HEK293 (cell line): ENCODE measurements at regions not wholly inside any gene's neighbourhood (a gene's known extent, or its start where the extent isn't known, plus 50 kb on each side); places are given as distances from the start of the nearest gene placed in this dataset.

Source experiments
- CTCF ChIA-PET: fragments of 350-600 bp; formaldehyde crosslinking; extraction: SDS; loops from one replicate; lab custom pipeline; 2021; ENCODE audit warnings: antibody characterized with exemption; lab: Yijun Ruan, JAX
- POLR2A ChIA-PET: fragments of 300-600 bp; formaldehyde crosslinking; extraction: SDS; loops from one replicate; lab custom pipeline; 2020; ENCODE audit warnings: antibody characterized with exemption, inconsistent platforms; lab: Yijun Ruan, JAX
- H3K27ac ChIP-seq: fragments of 200-500 bp; sonication (Bioruptor generic); 2 replicates; pipeline ENCODE4 v1.5.1; 2014; ENCODE audit warnings: low read depth, low read length, control low read depth, inconsistent platforms; ENCODE audit errors: extremely low read depth
- H3K36me3 ChIP-seq, 2 experiments: fragments of 200-500 bp in 1 of 2; sonication (Bioruptor generic) in 1 of 2; 1 replicate in 1 of 2; 2 replicates in 1 of 2; pipeline ENCODE4 v1.5.1; 2014 to 2017; ENCODE audit warnings: inconsistent platforms in 2 of 2, low read length in 2 of 2; ENCODE audit not compliant: control insufficient read depth in 2 of 2, insufficient read depth in 1 of 2
- H3K4me1 ChIP-seq: fragments of 200-500 bp; sonication (Bioruptor generic); 2 replicates; pipeline ENCODE4 v1.5.1; 2014; ENCODE audit warnings: mild to moderate bottlenecking, low read length, inconsistent platforms; ENCODE audit not compliant: control insufficient read depth, insufficient read depth
- H3K4me3 ChIP-seq: 2 replicates; pipeline ENCODE4 v1.5.1; 2011; ENCODE audit warnings: low read depth, mild to moderate bottlenecking, control low read depth, low read length, moderate library complexity
- H3K9me3 ChIP-seq: fragments of 200-500 bp; sonication (Bioruptor generic); 2 replicates; pipeline ENCODE4 v1.5.1; 2014; ENCODE audit warnings: low read depth, low read length, inconsistent platforms; ENCODE audit not compliant: control insufficient read depth, insufficient read depth
- KLF7 ChIP-seq: fragments of 450-650 bp; formaldehyde crosslinking; IDR thresholded peaks from 2 replicates; pipeline ENCODE4 v1.5.1; 2016; ENCODE audit warnings: missing biosample characterization, missing genetic modification characterization, borderline replicate concordance
- MZF1 ChIP-seq: fragments of 450-650 bp; formaldehyde crosslinking; IDR thresholded peaks from 2 replicates; pipeline ENCODE4 v1.5.1; 2017; ENCODE audit warnings: missing biosample characterization, missing genetic modification characterization, borderline replicate concordance
- OSR2 ChIP-seq: fragments of 450-650 bp; formaldehyde crosslinking; IDR thresholded peaks from 2 replicates; pipeline ENCODE4 v1.5.1; 2016; ENCODE audit warnings: missing biosample characterization, missing genetic modification characterization
- SP7 ChIP-seq: fragments of 450-650 bp; formaldehyde crosslinking; IDR thresholded peaks from 2 replicates; pipeline ENCODE4 v1.5.1; 2016; ENCODE audit warnings: missing biosample characterization, missing genetic modification characterization
- ZEB2 ChIP-seq: fragments of 450-650 bp; formaldehyde crosslinking; IDR thresholded peaks from 2 replicates; pipeline ENCODE4 v1.5.1; 2016; ENCODE audit warnings: missing biosample characterization, missing genetic modification characterization
- ZNF140 ChIP-seq: fragments of 450-650 bp; formaldehyde crosslinking; IDR thresholded peaks from 2 replicates; pipeline ENCODE4 v1.5.1; 2016; ENCODE audit warnings: missing biosample characterization, missing genetic modification characterization
- ZNF16 ChIP-seq: fragments of 450-650 bp; formaldehyde crosslinking; IDR thresholded peaks from 2 replicates; pipeline ENCODE4 v1.5.1; 2016; ENCODE audit warnings: low read depth, missing biosample characterization, missing genetic modification characterization
- ZNF175 ChIP-seq: fragments of 450-650 bp; formaldehyde crosslinking; IDR thresholded peaks from 2 replicates; pipeline ENCODE4 v1.5.1; 2016; ENCODE audit warnings: missing biosample characterization, missing genetic modification characterization
- ZNF23 ChIP-seq: fragments of 450-650 bp; formaldehyde crosslinking; IDR thresholded peaks from 2 replicates; pipeline ENCODE4 v1.5.1; 2016; ENCODE audit warnings: missing biosample characterization, missing genetic modification characterization, borderline replicate concordance
- ZNF248 ChIP-seq: fragments of 450-650 bp; formaldehyde crosslinking; IDR thresholded peaks from 2 replicates; pipeline ENCODE4 v1.5.1; 2017; ENCODE audit warnings: missing biosample characterization, missing genetic modification characterization
- ZNF26 ChIP-seq: fragments of 450-650 bp; formaldehyde crosslinking; IDR thresholded peaks from 2 replicates; pipeline ENCODE4 v1.5.1; 2016; ENCODE audit warnings: missing biosample characterization, missing genetic modification characterization
- ZNF350 ChIP-seq: fragments of 450-650 bp; formaldehyde crosslinking; IDR thresholded peaks from 2 replicates; pipeline ENCODE4 v1.5.0; 2017; ENCODE audit warnings: missing biosample characterization, mild to moderate bottlenecking, missing genetic modification characterization
- ZNF626 ChIP-seq: fragments of 450-650 bp; sonication (Bioruptor Pico); formaldehyde crosslinking; IDR thresholded peaks from 2 replicates; pipeline ENCODE4 v1.5.1; 2018; ENCODE audit warnings: missing biosample characterization, missing genetic modification characterization, inconsistent platforms
- ZNF670 ChIP-seq: fragments of 450-650 bp; formaldehyde crosslinking; IDR thresholded peaks from 2 replicates; pipeline ENCODE4 v1.5.1; 2016; ENCODE audit warnings: missing biosample characterization, missing genetic modification characterization, low read depth
- ZNF692 ChIP-seq: fragments of 450-650 bp; formaldehyde crosslinking; IDR thresholded peaks from 2 replicates; pipeline ENCODE4 v1.5.1; 2016; ENCODE audit warnings: missing biosample characterization, missing genetic modification characterization
- ZXDB ChIP-seq: fragments of 450-650 bp; formaldehyde crosslinking; IDR thresholded peaks from 2 replicates; pipeline ENCODE4 v1.5.1; 2016; ENCODE audit warnings: missing biosample characterization, missing genetic modification characterization
- TF ChIP-seq, protein P1 (sequence below): fragments of 450-650 bp; formaldehyde crosslinking; IDR thresholded peaks from 2 replicates; pipeline ENCODE4 v1.5.1; 2016; ENCODE audit warnings: missing biosample characterization, missing genetic modification characterization, borderline replicate concordance
- TF ChIP-seq, protein P2 (sequence below): fragments of 450-650 bp; formaldehyde crosslinking; IDR thresholded peaks from 2 replicates; pipeline ENCODE4; 2016; ENCODE audit warnings: missing biosample characterization, missing genetic modification characterization
- TF ChIP-seq, protein P3 (sequence below): fragments of 450-650 bp; formaldehyde crosslinking; IDR thresholded peaks from 2 replicates; pipeline ENCODE4 v1.5.1; 2017; ENCODE audit warnings: missing biosample characterization, missing genetic modification characterization

- TF ChIP-seq, protein P1, sequence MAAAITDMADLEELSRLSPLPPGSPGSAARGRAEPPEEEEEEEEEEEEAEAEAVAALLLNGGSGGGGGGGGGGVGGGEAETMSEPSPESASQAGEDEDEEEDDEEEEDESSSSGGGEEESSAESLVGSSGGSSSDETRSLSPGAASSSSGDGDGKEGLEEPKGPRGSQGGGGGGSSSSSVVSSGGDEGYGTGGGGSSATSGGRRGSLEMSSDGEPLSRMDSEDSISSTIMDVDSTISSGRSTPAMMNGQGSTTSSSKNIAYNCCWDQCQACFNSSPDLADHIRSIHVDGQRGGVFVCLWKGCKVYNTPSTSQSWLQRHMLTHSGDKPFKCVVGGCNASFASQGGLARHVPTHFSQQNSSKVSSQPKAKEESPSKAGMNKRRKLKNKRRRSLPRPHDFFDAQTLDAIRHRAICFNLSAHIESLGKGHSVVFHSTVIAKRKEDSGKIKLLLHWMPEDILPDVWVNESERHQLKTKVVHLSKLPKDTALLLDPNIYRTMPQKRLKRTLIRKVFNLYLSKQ (tag by site-specific recombination), result no peak
- TF ChIP-seq ZNF626 (tag by site-specific recombination), result no peak
These were observed 59.5 kb upstream of the NCKAP5 start (continued) for GRCh38 chr2:133627741-133628140.

- Histone ChIP-seq H3K36me3 (no peaks in the 10 kb centered on the region), H3K9me3 (no peaks in the 10 kb centered on the region), H3K27ac (no peak overlapping the region), H3K4me3 (no peak overlapping the region), H3K4me1 (peaks cover 6% of the 10 kb centered on the region)
- CTCF ChIA-PET, result no interaction called here
- TF ChIP-seq OSR2 (tag by site-specific recombination), result no peak
- TF ChIP-seq ZNF248, result no peak
- TF ChIP-seq, protein P2, sequence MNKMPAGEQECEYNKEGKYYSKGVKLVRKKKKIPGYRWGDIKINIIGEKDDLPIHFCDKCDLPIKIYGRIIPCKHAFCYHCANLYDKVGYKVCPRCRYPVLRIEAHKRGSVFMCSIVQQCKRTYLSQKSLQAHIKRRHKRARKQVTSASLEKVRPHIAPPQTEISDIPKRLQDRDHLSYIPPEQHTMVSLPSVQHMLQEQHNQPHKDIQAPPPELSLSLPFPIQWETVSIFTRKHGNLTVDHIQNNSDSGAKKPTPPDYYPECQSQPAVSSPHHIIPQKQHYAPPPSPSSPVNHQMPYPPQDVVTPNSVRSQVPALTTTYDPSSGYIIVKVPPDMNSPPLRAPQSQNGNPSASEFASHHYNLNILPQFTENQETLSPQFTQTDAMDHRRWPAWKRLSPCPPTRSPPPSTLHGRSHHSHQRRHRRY (tag by site-specific recombination), result no peak
- TF ChIP-seq ZEB2 (tag by site-specific recombination), result no peak
- TF ChIP-seq ZNF670 (tag by site-specific recombination), result no peak
- TF ChIP-seq, protein P3, sequence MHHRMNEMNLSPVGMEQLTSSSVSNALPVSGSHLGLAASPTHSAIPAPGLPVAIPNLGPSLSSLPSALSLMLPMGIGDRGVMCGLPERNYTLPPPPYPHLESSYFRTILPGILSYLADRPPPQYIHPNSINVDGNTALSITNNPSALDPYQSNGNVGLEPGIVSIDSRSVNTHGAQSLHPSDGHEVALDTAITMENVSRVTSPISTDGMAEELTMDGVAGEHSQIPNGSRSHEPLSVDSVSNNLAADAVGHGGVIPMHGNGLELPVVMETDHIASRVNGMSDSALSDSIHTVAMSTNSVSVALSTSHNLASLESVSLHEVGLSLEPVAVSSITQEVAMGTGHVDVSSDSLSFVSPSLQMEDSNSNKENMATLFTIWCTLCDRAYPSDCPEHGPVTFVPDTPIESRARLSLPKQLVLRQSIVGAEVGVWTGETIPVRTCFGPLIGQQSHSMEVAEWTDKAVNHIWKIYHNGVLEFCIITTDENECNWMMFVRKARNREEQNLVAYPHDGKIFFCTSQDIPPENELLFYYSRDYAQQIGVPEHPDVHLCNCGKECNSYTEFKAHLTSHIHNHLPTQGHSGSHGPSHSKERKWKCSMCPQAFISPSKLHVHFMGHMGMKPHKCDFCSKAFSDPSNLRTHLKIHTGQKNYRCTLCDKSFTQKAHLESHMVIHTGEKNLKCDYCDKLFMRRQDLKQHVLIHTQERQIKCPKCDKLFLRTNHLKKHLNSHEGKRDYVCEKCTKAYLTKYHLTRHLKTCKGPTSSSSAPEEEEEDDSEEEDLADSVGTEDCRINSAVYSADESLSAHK (tag by site-specific recombination), result no peak
- no peak for TF ChIP-seq ZNF140 (tag by site-specific recombination)
- TF ChIP-seq KLF7, result no peak
- TF ChIP-seq ZNF350 (tag by site-specific recombination), result no peak
- TF ChIP-seq ZNF175 (tag by site-specific recombination), result no peak
- TF ChIP-seq MZF1 (tag by site-specific recombination), result no peak
- POLR2A ChIA-PET, result no interaction called here
These were observed 65.0 kb upstream of the NCKAP5 start for GRCh38 chr2:133633309-133633708.

DNA sequence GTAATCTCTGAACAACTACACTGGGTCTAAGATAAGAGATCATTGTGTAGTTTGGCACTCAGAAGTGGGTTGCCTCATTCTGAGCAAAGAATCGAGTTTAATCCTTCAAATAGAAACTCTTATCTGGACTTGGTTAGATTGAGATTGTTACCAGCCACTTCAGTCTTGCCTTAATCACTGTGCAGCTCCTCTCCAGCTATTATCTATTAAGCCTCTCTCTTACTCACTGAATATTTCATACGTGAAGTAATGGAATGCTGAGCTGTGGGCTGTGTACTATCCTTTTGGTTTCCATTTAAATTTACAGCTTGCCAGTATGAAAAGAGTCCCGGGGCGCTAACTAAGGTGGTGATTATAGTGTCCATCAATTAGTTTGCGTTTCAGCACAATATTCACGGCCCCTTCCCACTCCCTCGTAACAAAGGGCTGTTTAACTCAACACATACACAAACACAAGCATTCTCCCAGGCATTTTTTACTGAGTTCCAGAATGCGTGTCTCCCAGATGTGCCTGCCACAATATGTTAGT is 65.7 kb upstream of the NCKAP5 start:
- TF ChIP-seq SP7 (tag by site-specific recombination), result peak; percentile 67
- peak; percentile 50; the same call in 1 of the 2 replicates for TF ChIP-seq ZNF692 (tag by site-specific recombination)
- peak; percentile 62; the same call in 1 of the 2 replicates for TF ChIP-seq ZXDB
- TF ChIP-seq ZNF23 (tag by site-specific recombination), result no peak
- no peak for TF ChIP-seq ZNF26 (tag by site-specific recombination)
- TF ChIP-seq ZNF16 (tag by site-specific recombination), result no peak
- Histone ChIP-seq H3K9me3 (no peaks in the 10 kb centered on the region), H3K36me3 (no peaks in the 10 kb centered on the region), H3K4me1 (peaks cover 6% of the 10 kb centered on the region), H3K4me3 (no peak overlapping the region), H3K27ac (no peak overlapping the region)
- CTCF ChIA-PET, result no interaction called here
- POLR2A ChIA-PET, result no interaction called here
